GM21529 (cell line): ENCODE measurements at regions not wholly inside any gene's neighbourhood (a gene's known extent, or its start where the extent isn't known, plus 50 kb on each side); places are given as distances from the start of the nearest gene placed in this dataset.
"Not testable (repeated sequence)": the region's sequence is repeated elsewhere in the genome, so short reads cannot be mapped to it uniquely, and the experiment has no call there.

Experiments
- ATAC-seq: cut with Tn5 transposase; IDR thresholded peaks from one replicate; pipeline ENCODE4 v1.9.1; 2021; ENCODE audit not compliant: unreplicated experiment

DNA sequence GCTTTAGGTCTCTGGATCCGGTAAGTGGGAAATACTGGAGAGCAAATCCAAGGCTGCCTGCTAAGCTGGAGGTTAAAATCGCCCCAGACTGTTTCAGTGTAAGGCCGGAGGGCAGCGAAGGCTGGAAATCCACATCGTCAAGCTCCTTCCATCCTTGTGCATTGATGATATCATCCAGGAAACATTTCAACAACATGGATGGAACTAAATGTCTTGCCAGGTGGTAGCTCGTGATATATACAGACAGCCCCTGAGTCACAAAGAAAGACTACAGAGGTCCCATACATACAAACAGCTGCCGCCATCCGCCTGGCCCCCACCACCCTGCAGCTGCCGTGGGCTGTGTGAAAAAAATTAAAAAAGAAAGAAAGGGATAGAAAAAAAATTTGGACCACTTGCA lies 148.9 kb upstream of the RBPJ start:
- ATAC-seq = no peak

- no peak for ATAC-seq
These were observed 147.2 kb upstream of the RBPJ start for GRCh38 chr4:26173619-26174018.

DNA sequence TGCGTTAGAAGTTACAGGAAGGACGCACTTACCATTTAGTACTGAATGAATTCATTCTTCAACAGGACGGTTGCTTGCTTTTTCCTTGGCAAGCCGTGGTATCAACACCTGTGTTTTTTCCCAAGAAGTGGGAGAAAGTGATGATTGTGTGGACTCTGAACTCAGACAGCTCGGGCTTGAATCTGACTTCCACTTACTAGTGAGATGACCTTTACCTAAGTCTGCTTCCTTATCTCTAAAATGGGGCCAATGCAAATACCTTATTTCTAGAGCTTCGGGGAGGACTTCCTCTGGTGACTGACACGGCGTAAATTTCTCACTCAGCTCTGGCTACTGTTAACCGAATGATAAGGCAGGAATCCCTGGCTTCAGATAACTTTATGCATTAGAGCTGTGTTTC lies 146.8 kb upstream of the RBPJ start:
- ATAC-seq = no peak

GRCh38 chr4:26175006-26175786 lies 145.6 kb upstream of the RBPJ start:
- peak; percentile 43 for ATAC-seq

GRCh38 chr4:26175905-26176470 lies 144.8 kb upstream of the RBPJ start:
- no peak for ATAC-seq

DNA sequence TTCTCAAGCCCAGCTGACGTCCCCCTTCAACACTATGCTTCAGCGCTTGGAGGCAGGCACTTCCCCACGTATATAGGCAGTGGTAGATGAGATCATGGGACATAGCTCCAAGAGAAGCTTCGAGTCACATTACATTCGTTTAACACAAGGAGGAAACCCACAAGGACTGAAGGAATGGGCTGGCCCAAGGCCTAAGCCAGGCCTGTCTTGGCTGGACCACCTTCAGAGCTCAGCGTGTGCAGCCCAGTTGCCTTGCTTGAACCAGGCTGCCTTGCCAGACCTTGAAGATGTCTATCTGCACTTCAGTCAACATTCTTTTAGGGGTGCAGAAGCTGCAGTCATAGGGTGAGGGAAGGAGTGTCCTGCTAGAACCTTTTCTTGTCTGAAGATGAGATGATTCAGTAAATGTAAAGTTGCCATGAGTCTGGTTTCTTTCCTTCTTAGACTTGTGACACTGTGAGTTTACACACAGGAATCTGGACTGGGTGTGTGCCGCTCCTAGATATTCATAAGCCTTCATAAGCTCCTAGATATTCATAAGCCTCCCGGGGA lies 144.1 kb upstream of the RBPJ start:
- ATAC-seq = no peak

GRCh38 chr4:26178854-26179253 lies 142.0 kb upstream of the RBPJ start:
- peak; percentile 31 for ATAC-seq

GRCh38 chr4:26179316-26179760 lies 141.5 kb upstream of the RBPJ start:
- peak; percentile 79 for ATAC-seq

- ATAC-seq = no peak
These were observed 139.2 kb upstream of the RBPJ start for GRCh38 chr4:26181616-26182015.

DNA sequence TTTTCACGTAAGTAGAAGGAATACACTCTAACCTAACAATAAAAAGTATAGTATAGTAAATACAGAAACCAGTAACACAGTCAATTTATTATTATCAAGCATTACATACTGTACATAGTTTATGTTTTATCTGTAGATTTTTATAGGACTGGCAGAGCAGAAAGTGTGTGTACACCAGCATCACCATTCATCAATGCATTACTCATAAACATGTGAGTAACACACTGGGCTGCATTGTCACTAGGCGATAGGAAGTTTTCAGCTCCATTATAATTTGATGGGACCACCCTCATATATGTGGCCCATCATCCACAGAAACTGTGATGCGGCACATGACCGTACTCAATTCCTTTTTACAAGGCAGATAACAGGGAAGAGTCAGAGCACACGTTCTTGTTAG lies 137.8 kb upstream of the RBPJ start:
- no peak for ATAC-seq

- ATAC-seq = no peak
These were observed 135.4 kb upstream of the RBPJ start for GRCh38 chr4:26185436-26185835.

- no peak for ATAC-seq
These were observed 129.5 kb upstream of the RBPJ start for GRCh38 chr4:26191353-26191752.

DNA sequence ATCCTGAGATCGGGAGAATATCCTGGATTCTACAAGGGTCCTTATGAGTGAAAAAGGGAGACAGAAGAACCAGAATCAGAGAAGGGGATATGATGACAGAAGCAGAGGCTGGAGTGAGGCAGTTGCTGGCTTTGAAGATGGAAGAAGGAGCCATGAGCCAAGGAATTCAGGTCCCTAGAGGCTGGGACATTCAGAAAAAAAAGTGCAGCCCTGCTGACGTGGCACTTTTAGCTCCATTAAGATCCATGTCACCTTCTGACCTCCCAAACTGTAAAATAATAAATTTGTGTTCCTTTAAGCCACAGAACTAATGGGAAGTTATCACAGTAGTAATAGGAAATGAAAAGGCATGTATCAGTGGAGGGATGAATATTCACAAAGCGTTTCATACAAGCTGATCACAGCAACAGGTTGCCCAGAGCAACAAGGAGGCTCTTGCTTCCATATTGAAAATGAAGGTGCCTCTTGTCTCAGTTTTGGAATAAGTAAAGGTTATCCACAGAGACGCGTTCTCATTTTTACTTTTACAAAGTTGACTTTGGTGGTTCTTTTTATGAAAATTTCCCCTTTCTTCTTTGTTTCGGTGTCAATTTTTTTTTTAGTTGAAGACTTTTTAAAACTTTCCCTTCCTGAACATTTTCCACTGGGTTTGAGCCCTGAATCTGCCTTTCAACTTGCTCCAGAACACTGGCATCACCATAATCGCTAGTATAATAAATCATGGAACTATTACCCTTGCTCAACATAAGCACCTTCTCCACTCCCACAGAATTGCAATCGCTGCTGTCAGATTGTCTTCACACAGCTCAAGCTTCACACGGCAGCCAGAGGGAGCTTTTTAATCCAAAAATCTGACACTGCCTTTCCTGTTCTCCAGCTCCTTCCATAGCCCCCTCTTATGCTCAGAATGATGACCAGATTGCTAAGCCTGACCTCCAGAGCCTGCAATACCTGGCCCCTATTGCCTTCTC lies 127.6 kb upstream of the RBPJ start:
- ATAC-seq = peak; percentile 41

- ATAC-seq = peak; percentile 48
These were observed 126.0 kb upstream of the RBPJ start for GRCh38 chr4:26194764-26195163.

DNA sequence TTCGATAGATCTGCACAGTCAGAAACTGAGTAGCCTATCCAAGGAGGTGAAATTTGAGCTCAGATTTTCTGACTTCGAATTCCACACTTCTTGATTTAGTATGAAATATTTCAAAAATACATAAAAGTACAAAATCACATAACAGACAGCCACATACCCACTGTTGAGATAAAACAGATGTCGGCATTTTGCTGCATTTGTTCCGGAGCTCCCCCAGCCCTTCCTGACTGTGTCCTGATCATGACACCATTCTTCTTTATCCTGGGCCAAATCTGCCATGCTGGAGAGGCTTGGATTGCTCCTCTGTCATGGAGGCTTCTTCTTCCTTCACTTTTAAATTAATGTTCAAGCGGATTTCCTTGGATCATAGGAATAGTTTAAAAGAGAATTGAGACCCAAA lies 124.2 kb upstream of the RBPJ start:
- ATAC-seq = no peak

DNA sequence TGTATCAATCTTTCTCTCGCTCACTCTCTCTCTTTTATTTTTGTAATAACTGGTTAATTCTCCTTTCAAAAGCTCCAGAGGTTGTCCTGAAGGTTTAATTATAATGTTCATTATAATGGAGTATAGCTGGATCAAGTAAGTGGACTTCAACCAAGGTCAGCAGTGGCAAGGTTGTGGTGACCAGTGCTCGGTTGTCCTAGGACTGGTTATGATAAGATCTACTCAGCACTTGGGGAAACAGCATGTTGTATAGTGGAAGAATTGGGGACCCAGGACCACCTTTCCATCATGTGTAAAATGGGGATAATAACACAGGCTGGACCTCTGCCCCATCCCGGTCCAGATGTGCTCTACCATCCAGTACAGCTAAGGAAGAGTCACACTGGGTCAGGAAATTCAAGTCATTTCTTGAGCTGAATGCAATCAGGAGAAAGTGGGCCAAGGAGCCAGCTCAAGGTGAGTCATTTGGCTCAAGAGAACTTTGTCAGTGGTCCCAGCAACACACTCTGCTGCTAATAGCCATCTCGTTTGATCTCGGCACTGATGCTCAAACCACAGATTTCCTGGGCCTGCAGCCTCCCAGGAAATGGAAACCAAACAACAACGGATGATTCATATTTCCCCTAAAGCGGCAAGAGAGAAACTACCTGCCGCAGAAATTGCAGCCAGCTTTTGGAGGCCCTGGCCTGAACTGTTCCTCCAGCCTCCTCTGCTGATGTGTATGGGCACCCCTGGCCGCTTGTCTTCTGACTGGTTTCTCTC lies 123.6 kb upstream of the RBPJ start:
- peak; percentile 84 for ATAC-seq

DNA sequence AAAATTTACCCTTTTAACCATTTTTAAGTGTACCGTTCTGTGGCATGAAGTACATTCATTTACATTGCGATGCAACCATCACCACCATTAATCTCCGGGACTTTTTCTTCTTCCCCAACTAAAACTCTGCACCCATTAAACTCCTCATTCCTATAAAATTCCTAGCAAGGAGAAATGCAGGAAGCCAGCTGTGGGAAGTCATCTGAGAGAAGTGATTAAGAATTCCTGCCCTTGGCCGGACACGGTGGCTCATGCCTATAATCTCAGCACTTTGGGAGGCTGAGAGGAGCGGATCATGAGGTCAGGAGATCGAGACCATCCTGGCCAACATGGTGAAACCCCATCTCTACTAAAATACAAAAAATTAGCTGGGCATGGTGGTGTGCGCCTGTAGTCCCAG lies 121.9 kb upstream of the RBPJ start:
- ATAC-seq = not testable (repeated sequence)

- no peak for ATAC-seq
These were observed 121.2 kb upstream of the RBPJ start for GRCh38 chr4:26199596-26199995.

DNA sequence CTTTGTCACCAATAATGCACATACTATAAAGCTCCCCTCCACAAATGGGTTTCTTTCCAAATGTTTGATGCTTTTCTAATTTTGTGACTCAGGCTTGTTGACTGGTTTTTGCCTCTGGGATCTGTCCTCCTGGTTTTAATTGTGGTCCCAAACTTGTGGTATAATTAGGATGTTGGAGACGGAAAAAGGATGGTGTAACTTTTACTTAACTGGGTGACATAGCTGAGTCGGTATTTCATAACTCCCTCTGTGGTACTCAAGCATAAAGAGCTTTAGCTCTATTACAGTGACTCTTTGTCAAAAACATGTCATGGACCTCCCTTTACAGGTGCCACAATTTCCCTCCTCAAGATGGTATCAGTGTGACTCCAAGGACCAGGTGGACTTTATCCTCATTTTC lies 119.7 kb upstream of the RBPJ start:
- ATAC-seq = no peak

- peak; percentile 59 for ATAC-seq
These were observed 116.5 kb upstream of the RBPJ start for GRCh38 chr4:26204249-26204825.
